ENCODE measurements at regions not wholly inside any gene's neighbourhood (a gene's known extent, or its start where the extent isn't known, plus 50 kb on each side); places are given as distances from the start of the nearest gene placed in this dataset.

GRCh38 chr18:67381608-67382150 is 134.8 kb downstream of the DSEL start:
- DNase-seq (ENCODE audit: low read depth in 2 of 3, low spot score in 1 of 3), result no peak

- no peak for DNase-seq (ENCODE audit: low read depth in 2 of 3, low spot score in 1 of 3)
Observed at GRCh38 chr18:67380867-67381266, 135.7 kb downstream of the DSEL start.

- DNase-seq (ENCODE audit: low read depth in 2 of 3, low spot score in 1 of 3), result no peak
Observed at GRCh38 chr18:67379981-67380380, 136.5 kb downstream of the DSEL start.

GRCh38 chr18:67376372-67376771 is 140.1 kb downstream of the DSEL start:
- no peak for DNase-seq (ENCODE audit: low read depth in 2 of 3, low spot score in 1 of 3)

GRCh38 chr18:67373636-67374035 is 142.9 kb downstream of the DSEL start:
- no peak for DNase-seq (ENCODE audit: low read depth in 2 of 3, low spot score in 1 of 3)

- DNase-seq (ENCODE audit: low read depth in 2 of 3, low spot score in 1 of 3), result no peak
Observed at GRCh38 chr18:67367540-67367939, 149.0 kb downstream of the DSEL start.

GRCh38 chr18:67363694-67364093 is 152.8 kb downstream of the DSEL start:
- no peak for DNase-seq (ENCODE audit: low read depth in 2 of 3, low spot score in 1 of 3)

GRCh38 chr18:67362906-67363305 is 153.6 kb downstream of the DSEL start:
- DNase-seq (ENCODE audit: low read depth in 2 of 3, low spot score in 1 of 3), result no peak

- peak; percentile 14 to 21 (median 18) for DNase-seq (ENCODE audit: low read depth in 2 of 3, low spot score in 1 of 3)
Observed at GRCh38 chr18:67359873-67360838, 156.4 kb downstream of the DSEL start.

- no peak for DNase-seq (ENCODE audit: low read depth in 2 of 3, low spot score in 1 of 3)
Observed at GRCh38 chr18:67358947-67359346, 157.6 kb downstream of the DSEL start.

- no peak for DNase-seq (ENCODE audit: low read depth in 2 of 3, low spot score in 1 of 3)
Observed at GRCh38 chr18:67354692-67355091, 161.8 kb downstream of the DSEL start.

GRCh38 chr18:67354091-67354490 is 162.4 kb downstream of the DSEL start:
- DNase-seq (ENCODE audit: low read depth in 2 of 3, low spot score in 1 of 3), result no peak

- DNase-seq (ENCODE audit: low read depth in 2 of 3, low spot score in 1 of 3), result no peak
Observed at GRCh38 chr18:67347438-67347837, 169.1 kb downstream of the DSEL start.

GRCh38 chr18:67342159-67342558 is 174.4 kb downstream of the DSEL start:
- DNase-seq (ENCODE audit: low read depth in 2 of 3, low spot score in 1 of 3), result no peak

GRCh38 chr18:67337696-67338095 is 178.8 kb downstream of the DSEL start:
- DNase-seq (ENCODE audit: low read depth in 2 of 3, low spot score in 1 of 3), result no peak

GRCh38 chr18:67331857-67332256 is 184.7 kb downstream of the DSEL start:
- DNase-seq (ENCODE audit: low read depth in 2 of 3, low spot score in 1 of 3), result no peak

- DNase-seq (ENCODE audit: low read depth in 2 of 3, low spot score in 1 of 3), result no peak
Observed at GRCh38 chr18:67319109-67319508, 197.4 kb downstream of the DSEL start.

- DNase-seq (ENCODE audit: low read depth in 2 of 3, low spot score in 1 of 3), result no peak
Observed at GRCh38 chr18:67318651-67319050, 197.9 kb downstream of the DSEL start.

- no peak for DNase-seq (ENCODE audit: low read depth in 2 of 3, low spot score in 1 of 3)
Observed at GRCh38 chr18:67310826-67311225, 205.7 kb downstream of the DSEL start.

- no peak for DNase-seq (ENCODE audit: low read depth in 2 of 3, low spot score in 1 of 3)
Observed at GRCh38 chr18:67308819-67309218, 207.7 kb downstream of the DSEL start.

- DNase-seq (ENCODE audit: low read depth in 2 of 3, low spot score in 1 of 3), result no peak
Observed at GRCh38 chr18:67305466-67305865, 211.1 kb downstream of the DSEL start.

GRCh38 chr18:67302043-67302442 is 214.5 kb downstream of the DSEL start:
- no peak for DNase-seq (ENCODE audit: low read depth in 2 of 3, low spot score in 1 of 3)

- DNase-seq (ENCODE audit: low read depth in 2 of 3, low spot score in 1 of 3), result no peak
Observed at GRCh38 chr18:67301592-67301991, 214.9 kb downstream of the DSEL start.

Measured in stimulated activated CD4-positive, alpha-beta T cell treated with anti-CD3 and anti-CD28 coated beads, Interleukin-12 subunit alpha, Interleukin-12 subunit beta, amount 100 ng/mL, for 48 hours (primary cell).